HG03064 (cell line): ENCODE measurements at regions not wholly inside any gene's neighbourhood (a gene's known extent, or its start where the extent isn't known, plus 50 kb on each side); places are given as distances from the start of the nearest gene placed in this dataset.

Experiments used
- ATAC-seq: cut with Tn5 transposase; IDR thresholded peaks from one replicate; pipeline ENCODE4 v1.9.1; 2021; ENCODE audit warnings: low read depth; ENCODE audit not compliant: unreplicated experiment

GRCh38 chr9:28158451-28158850 lies 585.2 kb upstream of the C9orf72 start:
- no peak for ATAC-seq

DNA sequence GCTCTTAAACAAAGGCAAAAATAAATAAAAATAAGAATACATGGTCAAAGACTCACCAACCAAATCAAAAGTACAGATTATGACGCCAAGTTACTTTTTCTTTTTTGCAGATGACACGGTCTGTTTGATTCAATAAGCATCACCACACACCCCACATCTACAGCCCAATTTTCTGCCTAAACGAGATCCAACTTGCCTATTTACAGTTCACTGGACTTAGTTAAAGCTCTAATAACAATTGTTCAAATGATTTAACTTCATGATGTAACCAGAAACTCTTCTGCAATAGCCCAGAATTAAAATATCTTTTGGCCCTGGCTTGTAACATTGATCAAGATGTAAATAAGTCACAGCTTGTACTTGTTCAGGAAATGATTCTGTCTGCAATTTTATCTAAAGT lies 590.3 kb upstream of the C9orf72 start:
- no peak for ATAC-seq

DNA sequence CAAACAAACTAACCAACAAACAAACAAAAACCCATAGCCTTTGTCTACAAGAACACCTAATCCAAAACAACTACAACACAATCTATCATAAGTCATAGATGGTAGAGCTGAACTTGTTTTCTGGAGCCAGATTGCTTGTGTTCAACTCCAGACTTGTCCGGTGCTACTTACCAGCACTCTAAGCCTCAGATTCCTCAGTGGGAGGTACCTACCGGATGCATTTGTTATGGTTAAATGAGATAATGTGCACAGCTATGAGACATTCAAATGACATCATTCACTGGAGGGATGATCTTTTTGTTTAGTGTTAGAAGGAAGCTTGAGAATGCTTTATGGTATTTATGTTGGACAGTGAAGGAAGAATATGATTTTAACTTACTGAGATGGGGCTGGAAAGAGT lies 592.9 kb upstream of the C9orf72 start:
- ATAC-seq, result no peak

- ATAC-seq, result no peak
These were observed 603.9 kb upstream of the C9orf72 start for GRCh38 chr9:28177142-28177541.

DNA sequence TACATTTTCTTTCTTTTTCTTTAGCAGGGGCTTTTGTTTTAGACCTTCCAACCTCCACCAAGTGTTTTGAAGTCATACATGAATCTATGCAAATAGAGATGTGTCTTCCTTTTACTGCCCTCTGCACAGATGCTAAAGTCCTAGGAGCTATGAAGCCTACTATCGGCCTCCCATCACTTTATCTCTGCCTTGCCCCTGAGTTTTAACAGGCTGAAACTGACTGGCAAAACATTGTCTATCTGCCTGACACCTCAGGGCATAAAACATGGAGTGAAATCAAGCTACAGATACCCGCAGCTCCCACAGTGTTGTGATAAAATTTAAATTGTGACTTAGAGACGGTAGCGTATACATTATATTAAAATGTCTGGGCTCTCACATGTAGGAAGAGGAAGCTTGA lies 604.6 kb upstream of the C9orf72 start:
- ATAC-seq, result no peak

- ATAC-seq, result no peak
These were observed 606.6 kb upstream of the C9orf72 start for GRCh38 chr9:28179893-28180292.

- no peak for ATAC-seq
These were observed 617.7 kb upstream of the C9orf72 start for GRCh38 chr9:28190981-28191380.

DNA sequence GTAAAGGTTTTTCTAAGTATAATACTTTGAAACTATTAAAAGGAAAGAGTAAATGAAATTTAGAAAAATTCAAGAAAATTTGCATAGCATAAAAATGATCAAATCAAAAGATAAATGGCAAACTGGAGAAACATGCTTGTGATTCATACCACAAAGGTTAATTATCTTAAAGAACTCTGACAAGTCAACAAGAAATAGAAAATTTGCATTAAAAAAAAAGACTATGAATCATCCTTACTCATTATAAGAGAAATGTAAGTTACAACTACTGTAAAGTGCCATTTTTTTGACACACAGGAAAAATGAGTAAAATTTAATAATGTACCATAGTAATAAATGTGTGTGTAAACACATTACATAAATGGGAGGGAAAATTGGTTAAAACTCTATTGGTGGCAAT lies 624.4 kb upstream of the C9orf72 start:
- no peak for ATAC-seq

GRCh38 chr9:28203036-28203435 lies 629.8 kb upstream of the C9orf72 start:
- ATAC-seq, result no peak

DNA sequence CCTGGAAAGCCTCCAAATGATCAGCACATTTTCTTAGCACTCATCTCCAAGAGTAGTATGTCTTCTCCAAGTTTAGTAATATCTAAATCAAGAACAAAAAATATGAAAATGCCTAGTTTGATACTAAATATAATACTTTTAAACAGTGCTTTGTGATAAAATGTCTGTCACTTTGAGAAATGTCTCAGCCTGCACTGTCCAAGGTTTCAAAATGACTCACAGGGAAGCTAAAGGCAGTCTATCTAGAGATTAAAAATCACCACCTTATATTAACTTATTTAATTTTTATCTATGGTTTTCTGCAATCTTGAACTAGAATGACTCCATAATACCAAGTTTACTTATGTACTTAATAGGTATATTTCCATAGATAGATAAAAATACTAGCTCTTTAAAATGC lies 633.0 kb upstream of the C9orf72 start:
- ATAC-seq, result no peak

- ATAC-seq, result no peak
These were observed 634.4 kb upstream of the C9orf72 start for GRCh38 chr9:28207657-28208056.

DNA sequence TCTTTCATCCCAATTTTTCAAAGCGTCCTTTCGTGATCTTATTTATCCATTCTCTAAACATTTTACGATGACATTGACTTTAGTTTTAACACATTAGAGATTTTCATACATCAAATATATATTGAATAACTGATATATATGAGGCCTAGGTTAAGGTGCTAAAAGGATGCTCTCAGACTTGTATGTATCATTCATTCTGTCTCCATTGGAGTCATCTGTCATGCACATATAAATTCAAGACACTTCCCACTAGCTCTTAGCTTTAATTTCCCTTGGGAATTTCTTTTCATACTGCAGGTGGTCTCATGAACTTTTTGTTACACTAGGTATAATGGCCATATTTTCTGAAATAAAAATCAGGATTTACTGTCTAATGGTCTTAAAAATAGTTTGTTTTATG lies 635.8 kb upstream of the C9orf72 start:
- ATAC-seq, result no peak

DNA sequence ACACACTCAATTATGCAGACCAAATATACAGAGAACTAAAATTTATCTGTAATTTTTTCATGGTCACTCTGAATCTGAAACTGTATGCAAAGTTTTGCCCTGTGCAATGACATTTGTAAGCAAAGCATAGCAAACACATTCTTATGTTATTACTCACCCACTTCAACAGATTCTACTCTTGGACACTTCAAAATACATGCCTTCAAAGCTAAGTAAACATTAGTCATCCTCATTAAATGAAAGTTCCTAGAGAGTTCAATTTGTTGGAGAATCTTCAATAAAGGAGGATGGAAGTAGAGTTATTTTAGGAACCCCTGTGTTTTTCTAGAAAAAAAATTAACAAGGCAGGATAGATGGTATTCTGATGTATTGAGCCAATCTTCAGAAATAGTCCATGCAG lies 639.7 kb upstream of the C9orf72 start:
- ATAC-seq, result no peak

GRCh38 chr9:28215536-28216299 lies 642.4 kb upstream of the C9orf72 start:
- no peak for ATAC-seq

- ATAC-seq, result no peak
These were observed 659.4 kb upstream of the C9orf72 start for GRCh38 chr9:28232686-28233085.

GRCh38 chr9:28234133-28234893 lies 661.0 kb upstream of the C9orf72 start:
- ATAC-seq, result no peak

DNA sequence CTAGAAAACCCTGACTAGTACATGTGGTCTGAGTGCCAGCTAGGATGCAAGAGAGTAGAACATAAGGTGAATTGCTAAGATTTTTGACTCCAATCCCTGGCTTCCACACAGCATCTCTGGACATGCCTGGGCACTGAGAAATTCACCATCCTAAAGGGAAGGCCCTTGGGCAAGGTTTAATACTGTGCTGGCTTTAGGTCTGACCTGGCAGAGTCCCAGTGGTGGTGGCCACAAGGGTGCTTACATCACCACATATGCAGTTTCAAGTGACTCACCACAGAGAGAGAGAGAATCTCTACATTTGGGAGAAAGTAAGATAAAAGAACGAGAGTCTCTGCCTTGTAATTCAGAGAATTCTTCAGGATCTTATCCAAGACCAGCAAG lies 661.6 kb upstream of the C9orf72 start:
- no peak for ATAC-seq

GRCh38 chr9:28249424-28249823 lies 676.1 kb upstream of the C9orf72 start:
- no peak for ATAC-seq

DNA sequence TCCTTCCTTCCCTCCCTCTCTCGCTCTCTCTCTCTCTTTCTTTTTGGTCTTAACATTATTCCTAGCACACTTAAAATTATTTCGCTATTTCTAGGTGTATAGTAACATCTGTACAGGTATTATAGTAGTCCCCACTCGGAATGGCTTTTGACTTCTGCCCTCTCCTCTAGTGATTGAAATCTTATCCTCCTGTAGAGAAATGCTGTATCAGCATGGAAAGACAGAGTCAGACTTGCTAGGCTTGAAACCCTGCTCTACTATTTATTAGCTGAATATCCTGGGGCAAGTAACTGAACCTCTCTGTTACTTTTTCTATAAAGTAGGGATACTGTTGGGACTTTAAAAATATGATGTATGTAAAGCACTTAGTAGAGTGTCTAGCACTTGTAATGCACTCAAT lies 681.9 kb upstream of the C9orf72 start:
- no peak for ATAC-seq

DNA sequence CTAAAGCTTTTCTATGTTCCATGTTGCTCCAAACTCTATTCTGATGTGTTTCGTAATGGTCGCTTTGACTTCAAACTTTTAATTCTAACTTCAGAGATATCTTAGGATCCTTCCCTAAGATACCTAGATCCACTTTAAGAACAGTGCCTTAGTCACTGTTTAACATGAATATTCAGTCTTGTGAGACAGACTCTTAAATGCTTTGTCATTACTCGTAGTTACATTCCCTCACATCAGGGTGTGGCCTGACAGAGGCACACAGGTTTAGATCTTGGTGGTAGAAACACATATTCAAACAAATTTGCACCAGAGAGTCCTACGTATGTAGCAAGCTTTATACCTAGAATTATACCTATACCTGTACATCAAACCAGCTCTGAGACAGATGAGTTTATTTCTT lies 687.0 kb upstream of the C9orf72 start:
- no peak for ATAC-seq

- no peak for ATAC-seq
These were observed 691.1 kb upstream of the C9orf72 start for GRCh38 chr9:28264368-28264767.

DNA sequence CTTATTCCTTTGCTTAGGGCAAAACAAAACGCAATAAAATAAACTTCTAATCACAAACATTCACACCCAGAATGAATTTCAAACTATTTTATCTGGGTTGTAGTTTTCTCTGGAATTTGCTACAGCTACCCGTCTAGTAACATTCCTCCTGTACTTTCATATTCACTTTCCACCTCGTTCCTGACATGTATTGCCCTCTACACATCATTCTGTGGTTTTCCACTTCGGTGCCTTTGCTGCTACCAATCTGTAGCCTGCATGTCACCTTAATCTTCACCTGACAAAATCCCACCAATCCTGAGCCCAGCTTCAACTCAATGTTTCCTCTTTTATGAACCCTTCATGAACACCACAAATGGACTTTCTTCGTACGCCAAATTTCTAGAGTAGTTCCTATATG lies 694.1 kb upstream of the C9orf72 start:
- no peak for ATAC-seq
